ENCODE measurements at regions not wholly inside any gene's neighbourhood (a gene's known extent, or its start where the extent isn't known, plus 50 kb on each side); places are given as distances from the start of the nearest gene placed in this dataset.

DNA sequence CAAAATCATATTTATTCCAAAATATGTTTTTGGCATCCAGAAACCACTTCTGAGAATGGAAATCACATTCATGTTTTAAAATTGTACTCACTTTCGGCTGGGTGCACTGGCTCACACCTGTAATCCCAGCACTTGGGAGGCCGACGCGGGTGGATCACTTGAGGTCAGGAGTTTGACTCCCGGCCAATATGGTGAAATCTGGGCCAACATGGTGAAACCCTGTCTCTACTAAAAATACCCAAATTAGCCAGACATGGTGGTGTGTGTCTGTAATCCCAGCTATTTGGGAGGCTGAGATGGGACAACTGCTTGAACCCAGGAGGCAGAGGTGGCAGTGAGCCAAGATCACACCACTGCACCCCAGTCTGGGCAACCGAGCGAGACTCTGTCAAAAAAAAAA lies 580.7 kb downstream of the MAFB start:
- CTCF ChIA-PET = no interaction called here
- Mint-ChIP-seq H3K4me3 (no peak overlapping the region), H3K9me3 (no peaks in the 10 kb centered on the region), H3K27ac (no peak overlapping the region), H3K27me3 (ENCODE audit: low read depth) (no peaks in the 10 kb centered on the region), H3K4me1 (peaks cover 14% of the 10 kb centered on the region; the same call in 1 of the 2 replicates), H3K36me3 (no peaks in the 10 kb centered on the region; the same call in 1 of the 2 replicates)
- TF ChIP-seq JAZF1 (CRISPR knock-in tag; IDR thresholded peaks at IDR 0.05) = no peak
- TF ChIP-seq, protein P1, sequence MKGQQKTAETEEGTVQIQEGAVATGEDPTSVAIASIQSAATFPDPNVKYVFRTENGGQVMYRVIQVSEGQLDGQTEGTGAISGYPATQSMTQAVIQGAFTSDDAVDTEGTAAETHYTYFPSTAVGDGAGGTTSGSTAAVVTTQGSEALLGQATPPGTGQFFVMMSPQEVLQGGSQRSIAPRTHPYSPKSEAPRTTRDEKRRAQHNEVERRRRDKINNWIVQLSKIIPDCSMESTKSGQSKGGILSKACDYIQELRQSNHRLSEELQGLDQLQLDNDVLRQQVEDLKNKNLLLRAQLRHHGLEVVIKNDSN (CRISPR knock-in tag; IDR thresholded peaks at IDR 0.05) = no peak
- TF ChIP-seq FOXP1 (CRISPR knock-in tag; IDR thresholded peaks at IDR 0.05; ENCODE audit: borderline replicate concordance) = no peak
- TF ChIP-seq, protein P2, sequence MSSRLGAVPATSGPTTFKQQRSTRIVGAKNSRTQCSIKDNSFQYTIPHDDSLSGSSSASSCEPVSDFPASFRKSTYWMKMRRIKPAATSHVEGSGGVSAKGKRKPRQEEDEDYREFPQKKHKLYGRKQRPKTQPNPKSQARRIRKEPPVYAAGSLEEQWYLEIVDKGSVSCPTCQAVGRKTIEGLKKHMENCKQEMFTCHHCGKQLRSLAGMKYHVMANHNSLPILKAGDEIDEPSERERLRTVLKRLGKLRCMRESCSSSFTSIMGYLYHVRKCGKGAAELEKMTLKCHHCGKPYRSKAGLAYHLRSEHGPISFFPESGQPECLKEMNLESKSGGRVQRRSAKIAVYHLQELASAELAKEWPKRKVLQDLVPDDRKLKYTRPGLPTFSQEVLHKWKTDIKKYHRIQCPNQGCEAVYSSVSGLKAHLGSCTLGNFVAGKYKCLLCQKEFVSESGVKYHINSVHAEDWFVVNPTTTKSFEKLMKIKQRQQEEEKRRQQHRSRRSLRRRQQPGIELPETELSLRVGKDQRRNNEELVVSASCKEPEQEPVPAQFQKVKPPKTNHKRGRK (CRISPR knock-in tag; IDR thresholded peaks at IDR 0.05; ENCODE audit: borderline replicate concordance) = no peak
- TF ChIP-seq GTF2I (CRISPR knock-in tag; conservative IDR thresholded peaks at IDR 0.05) = no peak
- TF ChIP-seq, protein P3, sequence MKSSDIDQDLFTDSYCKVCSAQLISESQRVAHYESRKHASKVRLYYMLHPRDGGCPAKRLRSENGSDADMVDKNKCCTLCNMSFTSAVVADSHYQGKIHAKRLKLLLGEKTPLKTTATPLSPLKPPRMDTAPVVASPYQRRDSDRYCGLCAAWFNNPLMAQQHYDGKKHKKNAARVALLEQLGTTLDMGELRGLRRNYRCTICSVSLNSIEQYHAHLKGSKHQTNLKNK (CRISPR knock-in tag; IDR thresholded peaks at IDR 0.05) = no peak
- TF ChIP-seq, protein P4, sequence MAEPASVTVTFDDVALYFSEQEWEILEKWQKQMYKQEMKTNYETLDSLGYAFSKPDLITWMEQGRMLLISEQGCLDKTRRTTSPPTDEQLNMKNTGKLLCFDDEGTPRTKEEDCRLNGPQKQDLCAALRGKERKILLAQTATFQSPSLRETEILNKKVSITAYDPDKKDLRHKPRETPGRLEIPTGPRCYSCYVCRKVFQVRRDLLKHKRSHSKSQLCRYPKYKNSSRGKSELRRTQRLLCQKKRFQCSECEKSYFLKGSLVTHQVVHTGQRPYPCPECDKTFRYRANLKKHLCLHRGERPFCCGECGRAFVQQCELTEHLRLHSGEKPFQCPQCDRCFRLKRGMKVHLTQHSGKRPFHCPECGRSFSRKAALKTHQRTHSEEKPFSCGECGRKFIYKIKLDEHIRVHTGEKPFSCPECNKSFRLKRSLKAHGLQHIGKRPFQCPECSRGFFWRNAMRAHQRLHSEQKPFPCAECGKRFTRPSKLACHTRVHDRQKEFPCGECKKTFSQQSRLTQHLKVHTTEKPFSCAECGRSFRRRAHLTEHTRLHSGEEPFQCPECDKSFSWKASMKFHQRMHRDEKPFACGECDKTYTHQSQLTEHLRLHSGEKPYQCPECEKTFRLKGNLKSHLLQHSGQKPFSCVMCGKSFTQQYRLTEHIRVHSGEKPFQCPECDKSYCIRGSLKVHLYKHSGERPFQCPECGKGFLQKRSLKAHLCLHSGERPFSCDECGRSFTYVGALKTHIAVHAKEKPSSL (CRISPR knock-in tag; conservative IDR thresholded peaks at IDR 0.05) = no peak
- TF ChIP-seq NFATC4 (CRISPR knock-in tag; IDR thresholded peaks at IDR 0.05) = no peak
- TF ChIP-seq OVOL2 (CRISPR knock-in tag; IDR thresholded peaks at IDR 0.05; ENCODE audit: borderline replicate concordance) = no peak
- ATAC-seq (no peak), DNase-seq (ENCODE audit: low spot score) (no peak)
- POLR2A ChIA-PET = no interaction called here

DNA sequence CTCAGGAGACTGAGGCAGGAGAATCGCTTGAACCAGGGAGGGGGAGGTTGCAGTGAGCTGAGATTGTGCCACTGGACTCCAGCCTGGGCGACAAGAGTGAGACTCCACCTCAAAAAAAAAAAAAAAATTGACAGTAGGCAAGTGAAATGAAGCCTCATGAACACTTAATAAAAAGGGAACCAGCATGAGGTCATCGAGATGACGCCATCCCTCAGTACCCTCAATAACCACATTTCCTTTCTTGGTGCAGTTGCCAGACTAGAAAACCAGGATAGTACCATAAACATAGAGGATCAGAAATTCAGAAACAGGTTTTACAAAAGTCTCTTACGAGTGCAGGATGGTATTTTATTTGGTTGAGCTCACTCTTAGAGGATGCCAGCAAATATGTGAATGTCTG lies 584.1 kb downstream of the MAFB start:
- Mint-ChIP-seq H3K27me3 (ENCODE audit: low read depth) (no peaks in the 10 kb centered on the region), H3K4me1 (peaks cover 2% of the 10 kb centered on the region; the same call in 1 of the 2 replicates), H3K27ac (no peak overlapping the region), H3K4me3 (no peak overlapping the region), H3K9me3 (no peaks in the 10 kb centered on the region), H3K36me3 (no peaks in the 10 kb centered on the region; the same call in 1 of the 2 replicates)
- ATAC-seq (no peak), DNase-seq (ENCODE audit: low spot score) (no peak)
- POLR2A ChIA-PET = no interaction called here
- CTCF ChIA-PET = interaction anchor here (0.9 kb wide), 1 partner anchor 636 kb away, joined by 3 read pairs; no protein-coding TSS in a partner anchor
- no peak for TF ChIP-seq JAZF1 (CRISPR knock-in tag; IDR thresholded peaks at IDR 0.05)
- TF ChIP-seq NFE2L1 (CRISPR knock-in tag; IDR thresholded peaks at IDR 0.05) = no peak
- TF ChIP-seq, protein P5, sequence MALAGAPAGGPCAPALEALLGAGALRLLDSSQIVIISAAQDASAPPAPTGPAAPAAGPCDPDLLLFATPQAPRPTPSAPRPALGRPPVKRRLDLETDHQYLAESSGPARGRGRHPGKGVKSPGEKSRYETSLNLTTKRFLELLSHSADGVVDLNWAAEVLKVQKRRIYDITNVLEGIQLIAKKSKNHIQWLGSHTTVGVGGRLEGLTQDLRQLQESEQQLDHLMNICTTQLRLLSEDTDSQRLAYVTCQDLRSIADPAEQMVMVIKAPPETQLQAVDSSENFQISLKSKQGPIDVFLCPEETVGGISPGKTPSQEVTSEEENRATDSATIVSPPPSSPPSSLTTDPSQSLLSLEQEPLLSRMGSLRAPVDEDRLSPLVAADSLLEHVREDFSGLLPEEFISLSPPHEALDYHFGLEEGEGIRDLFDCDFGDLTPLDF (CRISPR knock-in tag; IDR thresholded peaks at IDR 0.05) = no peak
- no peak for TF ChIP-seq GTF2I (CRISPR knock-in tag; conservative IDR thresholded peaks at IDR 0.05)
- no peak for TF ChIP-seq OVOL2 (CRISPR knock-in tag; IDR thresholded peaks at IDR 0.05; ENCODE audit: borderline replicate concordance)
- no peak for TF ChIP-seq HMGA2 (CRISPR knock-in tag; IDR thresholded peaks at IDR 0.05)
- TF ChIP-seq, protein P3 (CRISPR knock-in tag; IDR thresholded peaks at IDR 0.05) = no peak
- TF ChIP-seq, protein P6, sequence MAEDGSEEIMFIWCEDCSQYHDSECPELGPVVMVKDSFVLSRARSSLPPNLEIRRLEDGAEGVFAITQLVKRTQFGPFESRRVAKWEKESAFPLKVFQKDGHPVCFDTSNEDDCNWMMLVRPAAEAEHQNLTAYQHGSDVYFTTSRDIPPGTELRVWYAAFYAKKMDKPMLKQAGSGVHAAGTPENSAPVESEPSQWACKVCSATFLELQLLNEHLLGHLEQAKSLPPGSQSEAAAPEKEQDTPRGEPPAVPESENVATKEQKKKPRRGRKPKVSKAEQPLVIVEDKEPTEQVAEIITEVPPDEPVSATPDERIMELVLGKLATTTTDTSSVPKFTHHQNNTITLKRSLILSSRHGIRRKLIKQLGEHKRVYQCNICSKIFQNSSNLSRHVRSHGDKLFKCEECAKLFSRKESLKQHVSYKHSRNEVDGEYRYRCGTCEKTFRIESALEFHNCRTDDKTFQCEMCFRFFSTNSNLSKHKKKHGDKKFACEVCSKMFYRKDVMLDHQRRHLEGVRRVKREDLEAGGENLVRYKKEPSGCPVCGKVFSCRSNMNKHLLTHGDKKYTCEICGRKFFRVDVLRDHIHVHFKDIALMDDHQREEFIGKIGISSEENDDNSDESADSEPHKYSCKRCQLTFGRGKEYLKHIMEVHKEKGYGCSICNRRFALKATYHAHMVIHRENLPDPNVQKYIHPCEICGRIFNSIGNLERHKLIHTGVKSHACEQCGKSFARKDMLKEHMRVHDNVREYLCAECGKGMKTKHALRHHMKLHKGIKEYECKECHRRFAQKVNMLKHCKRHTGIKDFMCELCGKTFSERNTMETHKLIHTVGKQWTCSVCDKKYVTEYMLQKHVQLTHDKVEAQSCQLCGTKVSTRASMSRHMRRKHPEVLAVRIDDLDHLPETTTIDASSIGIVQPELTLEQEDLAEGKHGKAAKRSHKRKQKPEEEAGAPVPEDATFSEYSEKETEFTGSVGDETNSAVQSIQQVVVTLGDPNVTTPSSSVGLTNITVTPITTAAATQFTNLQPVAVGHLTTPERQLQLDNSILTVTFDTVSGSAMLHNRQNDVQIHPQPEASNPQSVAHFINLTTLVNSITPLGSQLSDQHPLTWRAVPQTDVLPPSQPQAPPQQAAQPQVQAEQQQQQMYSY (CRISPR knock-in tag; IDR thresholded peaks at IDR 0.05) = no peak
- TF ChIP-seq, protein P7, sequence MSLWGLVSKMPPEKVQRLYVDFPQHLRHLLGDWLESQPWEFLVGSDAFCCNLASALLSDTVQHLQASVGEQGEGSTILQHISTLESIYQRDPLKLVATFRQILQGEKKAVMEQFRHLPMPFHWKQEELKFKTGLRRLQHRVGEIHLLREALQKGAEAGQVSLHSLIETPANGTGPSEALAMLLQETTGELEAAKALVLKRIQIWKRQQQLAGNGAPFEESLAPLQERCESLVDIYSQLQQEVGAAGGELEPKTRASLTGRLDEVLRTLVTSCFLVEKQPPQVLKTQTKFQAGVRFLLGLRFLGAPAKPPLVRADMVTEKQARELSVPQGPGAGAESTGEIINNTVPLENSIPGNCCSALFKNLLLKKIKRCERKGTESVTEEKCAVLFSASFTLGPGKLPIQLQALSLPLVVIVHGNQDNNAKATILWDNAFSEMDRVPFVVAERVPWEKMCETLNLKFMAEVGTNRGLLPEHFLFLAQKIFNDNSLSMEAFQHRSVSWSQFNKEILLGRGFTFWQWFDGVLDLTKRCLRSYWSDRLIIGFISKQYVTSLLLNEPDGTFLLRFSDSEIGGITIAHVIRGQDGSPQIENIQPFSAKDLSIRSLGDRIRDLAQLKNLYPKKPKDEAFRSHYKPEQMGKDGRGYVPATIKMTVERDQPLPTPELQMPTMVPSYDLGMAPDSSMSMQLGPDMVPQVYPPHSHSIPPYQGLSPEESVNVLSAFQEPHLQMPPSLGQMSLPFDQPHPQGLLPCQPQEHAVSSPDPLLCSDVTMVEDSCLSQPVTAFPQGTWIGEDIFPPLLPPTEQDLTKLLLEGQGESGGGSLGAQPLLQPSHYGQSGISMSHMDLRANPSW (CRISPR knock-in tag; conservative IDR thresholded peaks at IDR 0.05; ENCODE audit: low read depth) = no peak
- TF ChIP-seq, protein P8, sequence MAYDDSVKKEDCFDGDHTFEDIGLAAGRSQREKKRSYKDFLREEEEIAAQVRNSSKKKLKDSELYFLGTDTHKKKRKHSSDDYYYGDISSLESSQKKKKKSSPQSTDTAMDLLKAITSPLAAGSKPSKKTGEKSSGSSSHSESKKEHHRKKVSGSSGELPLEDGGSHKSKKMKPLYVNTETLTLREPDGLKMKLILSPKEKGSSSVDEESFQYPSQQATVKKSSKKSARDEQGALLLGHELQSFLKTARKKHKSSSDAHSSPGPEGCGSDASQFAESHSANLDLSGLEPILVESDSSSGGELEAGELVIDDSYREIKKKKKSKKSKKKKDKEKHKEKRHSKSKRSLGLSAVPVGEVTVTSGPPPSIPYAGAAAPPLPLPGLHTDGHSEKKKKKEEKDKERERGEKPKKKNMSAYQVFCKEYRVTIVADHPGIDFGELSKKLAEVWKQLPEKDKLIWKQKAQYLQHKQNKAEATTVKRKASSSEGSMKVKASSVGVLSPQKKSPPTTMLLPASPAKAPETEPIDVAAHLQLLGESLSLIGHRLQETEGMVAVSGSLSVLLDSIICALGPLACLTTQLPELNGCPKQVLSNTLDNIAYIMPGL (CRISPR knock-in tag; IDR thresholded peaks at IDR 0.05) = no peak
- no peak for TF ChIP-seq MXD4 (CRISPR knock-in tag; IDR thresholded peaks at IDR 0.05; ENCODE audit: borderline replicate concordance)
- TF ChIP-seq ZNF396 (CRISPR knock-in tag; IDR thresholded peaks at IDR 0.05; ENCODE audit: borderline replicate concordance) = no peak
- TF ChIP-seq ZNF138 (CRISPR knock-in tag; conservative IDR thresholded peaks at IDR 0.05) = no peak
- TF ChIP-seq TEAD4 (CRISPR knock-in tag; IDR thresholded peaks at IDR 0.05) = no peak

All from WTC11 (cell line).